Psoas muscle (tissue), 7 donors: ENCODE measurements at regions not wholly inside any gene's neighbourhood (a gene's known extent, or its start where the extent isn't known, plus 50 kb on each side); places are given as distances from the start of the nearest gene placed in this dataset.

ENCODE experiments used
- ATAC-seq, 4 donors: fragments of 200-7000 bp; cut with Tn5 transposase; one replicate each; pipeline ENCODE4 v1.9.1; 2020; ENCODE audit warnings: moderate library complexity in 3 of 4, mild to moderate bottlenecking in 2 of 4
- DNase-seq, 2 donors: peaks; one replicate each; pipeline ENCODE4 v3.0.0-alpha.2; 2020
- H3K27ac ChIP-seq: fragments of 200-600 bp; one replicate; pipeline ENCODE4 v1.8.0; 2022
- H3K27me3 ChIP-seq, 3 donors: fragments of 200-600 bp in 1 of 3; one replicate each; pipeline versions ENCODE4 v1.6.1 to v1.8.0; 2013 to 2022; ENCODE audit warnings: low read length in 2 of 3, mild to moderate bottlenecking in 2 of 3, moderate library complexity in 1 of 3; ENCODE audit not compliant: insufficient read depth in 3 of 3
- H3K36me3 ChIP-seq, 2 donors: fragments of 200-600 bp in 1 of 2; one replicate each; pipeline versions ENCODE4 v1.6.1 to v1.8.0; 2013 to 2022; ENCODE audit warnings: low read depth in 1 of 2, mild to moderate bottlenecking in 1 of 2, moderate library complexity in 1 of 2; ENCODE audit not compliant: insufficient read depth in 1 of 2
- H3K4me1 ChIP-seq: fragments of 200-600 bp; one replicate; pipeline ENCODE4 v1.8.0; 2022
- H3K4me3 ChIP-seq: fragments of 200-600 bp; one replicate; pipeline ENCODE4 v1.8.0; 2022; ENCODE audit warnings: mild to moderate bottlenecking
- H3K9me3 ChIP-seq: fragments of 200-600 bp; one replicate; pipeline ENCODE4 v1.8.0; 2022
- CTCF ChIP-seq: fragments of 200-600 bp; IDR thresholded peaks from one replicate; pipeline ENCODE4 v1.8.0; 2022; ENCODE audit warnings: antibody characterized with exemption
- WGBS, 3 donors: extraction: QIAGEN DNeasy Blood & Tissue Kit; methylation state at CpG; one replicate each; pipeline versions ENCODE4 v1.1.6 to v1.1.7; 2013; 5-methylcytosine and 5-hydroxymethylcytosine counted together
- intact Hi-C, 2 donors: fragments of 100-400 bp; cut with DNase I; formaldehyde crosslinking; loops; one replicate each; pipeline versions ENCODE4 v1.11.0 to v1.14.2; 2022
- donor health status: healthy with polysubstance abuse.
- donor health status: DM: no; HTN: no; CAD: no; lungs with moderate emphysema.
- donor health status: Bipolar disorder and iron deficiency.
- donor health status: healthy.
- donor health status: DM: yes; HTN: yes; CAD: no.
- donor health status: DM: no; HTN: no; CAD: no.
- donor health status: DM: yes; HTN: yes; CAD: no.

DNA sequence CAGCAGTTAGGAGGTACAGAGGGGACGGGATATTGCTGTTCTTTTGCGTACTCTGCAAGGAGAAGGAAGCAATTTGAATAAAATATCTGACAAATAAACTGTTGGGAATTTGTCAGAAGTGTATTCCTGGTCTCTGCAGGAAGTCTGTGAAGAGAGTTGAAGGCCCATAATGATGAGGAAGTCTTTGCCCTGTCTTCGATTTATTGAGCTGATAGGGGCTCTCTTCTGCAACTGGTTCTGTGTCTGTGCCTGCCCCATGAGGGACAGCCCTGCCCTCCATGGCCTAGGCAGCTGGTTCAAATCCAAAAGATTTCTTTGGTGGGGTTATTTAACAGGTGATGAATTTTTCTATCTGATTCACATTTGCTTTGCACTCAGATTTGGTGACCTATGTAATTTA, 339.7 kb upstream of the EDNRB start:
- intact Hi-C loops: no loop called here
- WGBS, 3 donors: 60 to 75% (median 69%) methylated on average over 3 of the region's 3 CpGs
- Histone ChIP-seq H3K9me3 (no peaks in the 10 kb centered on the region), H3K36me3 (no peaks in the 10 kb centered on the region), H3K27me3 (no peaks in the 10 kb centered on the region), H3K4me1 (no peaks in the 10 kb centered on the region), H3K4me3 (no peak overlapping the region), H3K27ac (no peak overlapping the region)
- DNase-seq: no peak
- no peak for TF ChIP-seq CTCF
- ATAC-seq: no peak

DNA sequence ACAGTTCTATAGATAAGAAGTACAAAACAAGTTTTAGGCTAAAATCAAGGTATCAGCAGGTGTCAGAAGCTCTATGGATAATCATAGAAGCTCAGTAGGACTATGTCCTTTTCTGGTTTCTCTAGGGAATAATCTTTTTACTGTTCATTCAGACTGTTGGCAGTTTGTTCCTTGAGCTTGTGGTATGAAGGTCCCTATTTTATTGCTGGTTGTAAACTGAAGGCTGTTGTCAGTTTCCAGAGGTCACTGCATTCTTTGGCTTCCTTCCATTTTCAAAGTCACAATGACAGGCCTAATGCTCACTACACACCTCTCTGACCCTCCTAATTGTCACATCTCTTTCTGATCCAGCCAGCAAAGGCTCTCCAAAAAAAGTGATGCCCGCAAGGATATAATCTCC, 337.9 kb upstream of the EDNRB start:
- intact Hi-C loops: no loop called here
- Histone ChIP-seq H3K27me3 (no peaks in the 10 kb centered on the region), H3K27ac (no peak overlapping the region), H3K9me3 (no peaks in the 10 kb centered on the region), H3K36me3 (no peaks in the 10 kb centered on the region), H3K4me1 (no peaks in the 10 kb centered on the region), H3K4me3 (no peak overlapping the region)
- TF ChIP-seq CTCF: no peak
- DNase-seq (no peak), ATAC-seq (no peak)
- WGBS, 3 donors: 47 to 65% (median 55%) methylated on average over 1 of the region's 1 CpG

DNA sequence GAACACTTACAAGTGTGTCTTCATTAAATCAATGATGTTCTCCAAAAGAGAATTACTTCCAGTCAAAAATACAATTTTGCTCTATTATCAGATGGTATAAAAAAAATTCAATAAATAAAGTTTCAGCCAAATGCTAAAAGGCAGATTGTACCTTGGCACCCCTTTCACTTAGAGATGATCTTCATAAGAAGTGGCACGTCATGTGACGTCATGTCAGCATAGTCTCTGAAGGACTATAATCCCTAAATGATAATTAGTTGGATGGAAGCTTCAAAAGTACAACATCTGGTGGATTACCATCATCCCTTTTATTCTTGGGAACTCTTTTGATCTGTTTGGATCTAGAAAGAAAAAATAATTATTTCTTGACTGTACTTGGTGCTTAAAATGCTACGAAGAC, 335.5 kb upstream of the EDNRB start:
- intact Hi-C loops: no loop called here
- Histone ChIP-seq H3K9me3 (no peaks in the 10 kb centered on the region), H3K27ac (no peak overlapping the region), H3K27me3 (no peaks in the 10 kb centered on the region), H3K36me3 (no peaks in the 10 kb centered on the region), H3K4me3 (no peak overlapping the region), H3K4me1 (no peaks in the 10 kb centered on the region)
- no peak for TF ChIP-seq CTCF
- no peak for ATAC-seq
- DNase-seq: no peak
- WGBS, 3 donors: 63 to 67% (median 64%) methylated on average over 3 of the region's 3 CpGs

DNA sequence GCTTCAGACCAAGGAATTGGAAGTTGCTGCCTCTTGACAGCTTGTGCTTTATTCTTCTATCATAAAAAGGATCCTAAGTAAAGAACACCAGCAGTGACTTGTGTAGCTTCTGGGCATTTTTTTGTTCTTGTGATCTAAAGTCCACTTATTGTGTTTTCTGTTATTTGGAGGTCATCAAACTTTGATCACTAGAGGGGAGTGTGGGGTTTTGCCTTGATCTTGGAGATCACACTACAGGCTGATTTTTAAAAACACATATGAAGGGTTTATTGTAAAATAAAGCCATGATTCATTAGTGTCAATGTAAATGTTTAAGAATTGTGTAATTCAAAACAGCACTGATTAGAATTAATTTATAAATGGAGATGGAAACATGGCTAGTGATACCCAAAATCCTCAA, 328.7 kb upstream of the EDNRB start:
- DNase-seq (no peak), ATAC-seq (no peak)
- Histone ChIP-seq H3K27ac (no peak overlapping the region), H3K27me3 (no peaks in the 10 kb centered on the region), H3K9me3 (no peaks in the 10 kb centered on the region), H3K4me3 (no peak overlapping the region), H3K36me3 (no peaks in the 10 kb centered on the region), H3K4me1 (no peaks in the 10 kb centered on the region)
- intact Hi-C loops: no loop called here
- TF ChIP-seq CTCF: no peak

DNA sequence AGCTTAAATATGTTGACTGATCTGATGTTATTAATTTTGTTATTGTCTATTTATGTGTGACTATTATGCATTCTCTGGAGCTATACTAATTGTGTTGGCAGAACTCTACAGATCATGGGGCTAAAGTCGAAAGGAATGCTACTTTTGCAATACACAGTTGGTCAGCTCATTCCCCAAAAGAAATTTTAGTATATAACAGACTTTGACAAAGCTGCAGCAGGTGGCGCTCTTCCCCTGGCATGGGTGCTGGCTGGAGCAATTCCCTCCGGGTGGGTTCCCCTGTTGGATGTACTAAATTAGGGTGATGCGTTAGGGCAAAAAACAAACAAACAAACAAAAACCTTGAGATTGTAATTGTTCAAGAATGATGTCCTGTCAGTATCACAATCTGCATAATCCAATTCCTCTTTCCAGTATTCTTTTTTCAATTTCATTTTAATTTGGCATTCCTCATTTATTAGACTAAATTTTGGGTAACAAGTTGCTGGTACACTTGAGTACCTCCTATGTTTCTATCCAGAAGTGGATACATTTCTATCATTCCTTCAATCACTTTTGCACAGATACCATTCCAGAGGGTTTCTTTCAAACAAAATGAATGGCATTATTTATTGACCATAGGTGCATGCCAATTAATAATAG, 322.8 kb upstream of the EDNRB start:
- intact Hi-C loops: no loop called here
- DNase-seq: no peak
- WGBS, 3 donors: 4 to 9% (median 6%) methylated on average over 4 of the region's 4 CpGs

More for the DNA sequence above, 322.8 kb upstream of the EDNRB start:
- Histone ChIP-seq H3K4me1 (no peaks in the 10 kb centered on the region), H3K9me3 (no peaks in the 10 kb centered on the region), H3K27me3 (no peaks in the 10 kb centered on the region), H3K4me3 (no peak overlapping the region), H3K27ac (no peak overlapping the region), H3K36me3 (no peaks in the 10 kb centered on the region)
- TF ChIP-seq CTCF: no peak
- ATAC-seq: no peak
